ENCODE measurements at regions not wholly inside any gene's neighbourhood (a gene's known extent, or its start where the extent isn't known, plus 50 kb on each side); places are given as distances from the start of the nearest gene placed in this dataset.

- H3K4me3 Mint-ChIP-seq, result no peak overlapping the region
- no peaks in the 10 kb centered on the region for H3K27me3 Mint-ChIP-seq (ENCODE audit: low read depth)
- CTCF ChIA-PET, result no interaction called here
- no peak for TF ChIP-seq NR3C1 (CRISPR knock-in tag; conservative IDR thresholded peaks at IDR 0.05; ENCODE audit: low read depth)
- TF ChIP-seq NFYB (CRISPR knock-in tag; conservative IDR thresholded peaks at IDR 0.05; ENCODE audit: low read depth), result no peak
- TF ChIP-seq NR1H2 (CRISPR knock-in tag; IDR thresholded peaks at IDR 0.05), result no peak
- TF ChIP-seq PRDM15 (CRISPR knock-in tag; IDR thresholded peaks at IDR 0.05), result no peak
- TF ChIP-seq OVOL2 (CRISPR knock-in tag; IDR thresholded peaks at IDR 0.05; ENCODE audit: borderline replicate concordance), result no peak
- TF ChIP-seq ZNF532 (CRISPR knock-in tag; IDR thresholded peaks at IDR 0.05; ENCODE audit: borderline replicate concordance), result no peak
- no peak for TF ChIP-seq SMAD3 (CRISPR knock-in tag; IDR thresholded peaks at IDR 0.05; ENCODE audit: borderline replicate concordance)
- no peak for TF ChIP-seq CBFB (CRISPR knock-in tag; IDR thresholded peaks at IDR 0.05; ENCODE audit: low read depth)
- no peak for TF ChIP-seq ZNF425 (CRISPR knock-in tag; conservative IDR thresholded peaks at IDR 0.05)
- TF ChIP-seq SP1 (CRISPR knock-in tag; conservative IDR thresholded peaks at IDR 0.05), result no peak
- TF ChIP-seq MXD4 (CRISPR knock-in tag; IDR thresholded peaks at IDR 0.05; ENCODE audit: borderline replicate concordance), result no peak
- no peak for TF ChIP-seq ZNF423 (CRISPR knock-in tag; IDR thresholded peaks at IDR 0.05)
- no peak for TF ChIP-seq ELF4 (CRISPR knock-in tag; IDR thresholded peaks at IDR 0.05; ENCODE audit: low read depth)
- no peak for TF ChIP-seq AFF4 (CRISPR knock-in tag; IDR thresholded peaks at IDR 0.05; ENCODE audit: borderline replicate concordance)
- TF ChIP-seq ZSCAN18 (CRISPR knock-in tag; IDR thresholded peaks at IDR 0.05), result no peak
- TF ChIP-seq CDX4 (CRISPR knock-in tag; IDR thresholded peaks at IDR 0.05; ENCODE audit: borderline replicate concordance), result no peak
- TF ChIP-seq ZNF121 (CRISPR knock-in tag; IDR thresholded peaks at IDR 0.05), result no peak
- H3K9me3 Mint-ChIP-seq, result no peaks in the 10 kb centered on the region
- H3K36me3 Mint-ChIP-seq, result no peaks in the 10 kb centered on the region
- POLR2A ChIA-PET, result no interaction called here
- ATAC-seq (no peak), DNase-seq (ENCODE audit: low spot score) (no peak)
- no peak overlapping the region for H3K27ac Mint-ChIP-seq
- H3K4me1 Mint-ChIP-seq, result peaks cover 73% of the 10 kb centered on the region
Observed at GRCh38 chr14:38000340-38000739, 207.4 kb upstream of the SSTR1 start.

Measured in WTC11 (cell line).